GM18505 (cell line): ENCODE measurements at regions not wholly inside any gene's neighbourhood (a gene's known extent, or its start where the extent isn't known, plus 50 kb on each side); places are given as distances from the start of the nearest gene placed in this dataset.

Source experiments
- ATAC-seq: cut with Tn5 transposase; IDR thresholded peaks from one replicate; pipeline ENCODE4 v1.9.1; 2021; ENCODE audit not compliant: unreplicated experiment
- POLR2A ChIP-seq: IDR thresholded peaks from 4 replicates; pipeline ENCODE4 v1.6.1; 2011; ENCODE audit warnings: borderline replicate concordance; ENCODE audit not compliant: insufficient read depth, insufficient read length; ENCODE audit errors: extremely low read depth

- peak; percentile 95 for ATAC-seq
- no peak for TF ChIP-seq POLR2A
These were observed 157.5 kb downstream of the TMTC3 start for GRCh38 chr12:88299567-88300101.

- ATAC-seq = no peak
- TF ChIP-seq POLR2A = no peak
These were observed 158.8 kb downstream of the TMTC3 start for GRCh38 chr12:88300931-88301330.

- no peak for ATAC-seq
- no peak for TF ChIP-seq POLR2A
These were observed 161.2 kb downstream of the TMTC3 start for GRCh38 chr12:88303335-88303734.

GRCh38 chr12:88305254-88305890 lies 163.3 kb downstream of the TMTC3 start:
- ATAC-seq = no peak

GRCh38 chr12:88306471-88307069 lies 164.5 kb downstream of the TMTC3 start:
- TF ChIP-seq POLR2A = no peak
- ATAC-seq = no peak

More at GRCh38 chr12:88305254-88305890, 163.3 kb downstream of the TMTC3 start:
- TF ChIP-seq POLR2A = no peak

GRCh38 chr12:88307961-88308360 lies 165.9 kb downstream of the TMTC3 start:
- no peak for TF ChIP-seq POLR2A
- ATAC-seq = no peak

- no peak for TF ChIP-seq POLR2A
- ATAC-seq = no peak
These were observed 166.7 kb downstream of the TMTC3 start for GRCh38 chr12:88308825-88309224.

GRCh38 chr12:88309546-88309945 lies 167.4 kb downstream of the TMTC3 start:
- no peak for ATAC-seq

GRCh38 chr12:88310069-88310468 lies 168.0 kb downstream of the TMTC3 start:
- no peak for TF ChIP-seq POLR2A
- ATAC-seq = no peak

More at GRCh38 chr12:88309546-88309945, 167.4 kb downstream of the TMTC3 start:
- TF ChIP-seq POLR2A = no peak

- no peak for TF ChIP-seq POLR2A
- no peak for ATAC-seq
These were observed 168.6 kb downstream of the TMTC3 start for GRCh38 chr12:88310666-88311065.

- no peak for TF ChIP-seq POLR2A
- no peak for ATAC-seq
These were observed 171.4 kb downstream of the TMTC3 start for GRCh38 chr12:88313554-88313953.

GRCh38 chr12:88314706-88315105 lies 172.6 kb downstream of the TMTC3 start:
- ATAC-seq = no peak
- TF ChIP-seq POLR2A = no peak

- no peak for TF ChIP-seq POLR2A
- ATAC-seq = no peak
These were observed 176.6 kb downstream of the TMTC3 start for GRCh38 chr12:88318726-88319125.
